ENCODE measurements at regions not wholly inside any gene's neighbourhood (a gene's known extent, or its start where the extent isn't known, plus 50 kb on each side); places are given as distances from the start of the nearest gene placed in this dataset.
"Not testable (repeated sequence)": the region's sequence is repeated elsewhere in the genome, so short reads cannot be mapped to it uniquely, and the experiment has no call there.

DNA sequence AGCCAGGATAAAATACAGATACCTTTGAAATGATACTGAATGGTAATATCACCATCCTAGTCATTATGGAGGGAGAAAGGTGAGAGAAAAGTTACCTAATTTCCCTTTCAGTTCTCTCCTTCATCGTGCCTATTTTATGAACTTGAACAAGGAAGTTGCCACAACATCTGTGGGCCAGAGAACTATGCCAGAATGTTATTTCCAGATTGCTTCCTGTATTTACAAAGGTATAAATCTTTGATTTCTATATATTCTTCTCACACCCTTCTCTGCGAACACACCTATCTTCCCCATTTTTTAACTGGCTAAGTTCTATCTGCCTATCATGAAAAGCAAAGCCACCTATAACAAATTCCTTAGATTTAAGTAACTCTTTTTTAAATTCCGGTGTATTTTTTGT lies 163.6 kb upstream of the GRM7 start:
- H3K4me1 ChIP-seq, result no peaks in the 10 kb centered on the region
- DNase-seq (no peak), ATAC-seq (ENCODE audit: low FRiP score in 2 of 2) (no peak)
- WGBS, 2 donors, result 67 to 68% methylated on average over 3 of the region's 3 CpGs
- H3K36me3 ChIP-seq, result no peaks in the 10 kb centered on the region
- H3K4me3 ChIP-seq, result no peak overlapping the region
- TF ChIP-seq POLR2A (IDR thresholded peaks at IDR 0.05) (no peak), POLR2AphosphoS5 (IDR thresholded peaks at IDR 0.05) (no peak)
- H3K27me3 ChIP-seq, result no peaks in the 10 kb centered on the region
- no peak overlapping the region for H3K27ac ChIP-seq
- no peaks in the 10 kb centered on the region for H3K9me3 ChIP-seq

DNA sequence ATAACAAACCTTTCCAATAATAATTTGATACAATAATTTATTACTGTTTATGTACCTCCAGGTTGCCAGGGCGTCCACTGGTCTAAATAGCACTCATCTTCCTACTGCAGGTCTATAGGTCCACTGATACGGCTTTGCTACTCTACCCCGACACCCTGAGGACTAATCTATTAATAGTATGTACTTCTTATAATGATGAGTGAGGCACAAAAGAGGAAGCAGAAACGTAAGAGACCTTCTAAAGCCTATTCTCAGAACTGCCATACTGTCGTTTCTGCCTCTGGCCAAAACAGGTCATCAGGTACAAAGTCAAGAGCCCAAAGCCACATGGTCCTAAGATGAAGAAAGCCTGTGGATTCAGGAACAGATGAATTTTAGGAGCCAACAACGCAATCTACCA lies 163.2 kb upstream of the GRM7 start:
- 77% methylated on average over 6 of the region's 6 CpGs for WGBS, 2 donors
- Histone ChIP-seq H3K4me1 (no peaks in the 10 kb centered on the region), H3K4me3 (no peak overlapping the region), H3K36me3 (no peaks in the 10 kb centered on the region), H3K9me3 (no peaks in the 10 kb centered on the region), H3K27me3 (no peaks in the 10 kb centered on the region), H3K27ac (no peak overlapping the region)
- DNase-seq, result no peak
- ATAC-seq (ENCODE audit: low FRiP score in 2 of 2), result no peak
- TF ChIP-seq POLR2AphosphoS5 (IDR thresholded peaks at IDR 0.05) (no peak), POLR2A (IDR thresholded peaks at IDR 0.05) (no peak), EP300 (IDR thresholded peaks at IDR 0.05) (no peak)
- TF ChIP-seq, protein P1, sequence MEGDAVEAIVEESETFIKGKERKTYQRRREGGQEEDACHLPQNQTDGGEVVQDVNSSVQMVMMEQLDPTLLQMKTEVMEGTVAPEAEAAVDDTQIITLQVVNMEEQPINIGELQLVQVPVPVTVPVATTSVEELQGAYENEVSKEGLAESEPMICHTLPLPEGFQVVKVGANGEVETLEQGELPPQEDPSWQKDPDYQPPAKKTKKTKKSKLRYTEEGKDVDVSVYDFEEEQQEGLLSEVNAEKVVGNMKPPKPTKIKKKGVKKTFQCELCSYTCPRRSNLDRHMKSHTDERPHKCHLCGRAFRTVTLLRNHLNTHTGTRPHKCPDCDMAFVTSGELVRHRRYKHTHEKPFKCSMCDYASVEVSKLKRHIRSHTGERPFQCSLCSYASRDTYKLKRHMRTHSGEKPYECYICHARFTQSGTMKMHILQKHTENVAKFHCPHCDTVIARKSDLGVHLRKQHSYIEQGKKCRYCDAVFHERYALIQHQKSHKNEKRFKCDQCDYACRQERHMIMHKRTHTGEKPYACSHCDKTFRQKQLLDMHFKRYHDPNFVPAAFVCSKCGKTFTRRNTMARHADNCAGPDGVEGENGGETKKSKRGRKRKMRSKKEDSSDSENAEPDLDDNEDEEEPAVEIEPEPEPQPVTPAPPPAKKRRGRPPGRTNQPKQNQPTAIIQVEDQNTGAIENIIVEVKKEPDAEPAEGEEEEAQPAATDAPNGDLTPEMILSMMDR (IDR thresholded peaks at IDR 0.05), result no peak

DNA sequence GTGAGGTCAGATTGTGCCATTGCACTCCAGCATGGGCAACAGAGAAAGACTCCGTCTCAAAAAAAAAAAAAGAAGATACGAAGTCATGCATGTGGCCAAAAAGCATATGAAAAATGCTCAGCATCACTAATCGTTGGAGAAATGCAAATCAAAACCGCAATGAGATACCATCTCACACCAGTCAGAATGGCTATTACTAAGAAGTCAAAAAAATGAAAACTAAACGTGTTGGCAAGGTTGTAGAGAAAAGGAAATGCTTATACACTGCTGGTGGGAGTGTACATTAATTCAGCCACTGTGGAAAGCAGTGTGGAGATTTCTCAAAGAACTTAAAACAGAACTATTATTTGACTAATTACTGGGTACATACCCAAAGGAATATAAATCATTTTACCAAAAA lies 156.1 kb upstream of the GRM7 start:
- not testable (repeated sequence) for H3K36me3 ChIP-seq; ATAC-seq (ENCODE audit: low FRiP score in 2 of 2); DNase-seq; H3K4me1 ChIP-seq; H3K27ac ChIP-seq; H3K27me3 ChIP-seq; H3K4me3 ChIP-seq; H3K9me3 ChIP-seq
- 66 to 68% methylated on average over 5 of the region's 5 CpGs for WGBS, 2 donors

DNA sequence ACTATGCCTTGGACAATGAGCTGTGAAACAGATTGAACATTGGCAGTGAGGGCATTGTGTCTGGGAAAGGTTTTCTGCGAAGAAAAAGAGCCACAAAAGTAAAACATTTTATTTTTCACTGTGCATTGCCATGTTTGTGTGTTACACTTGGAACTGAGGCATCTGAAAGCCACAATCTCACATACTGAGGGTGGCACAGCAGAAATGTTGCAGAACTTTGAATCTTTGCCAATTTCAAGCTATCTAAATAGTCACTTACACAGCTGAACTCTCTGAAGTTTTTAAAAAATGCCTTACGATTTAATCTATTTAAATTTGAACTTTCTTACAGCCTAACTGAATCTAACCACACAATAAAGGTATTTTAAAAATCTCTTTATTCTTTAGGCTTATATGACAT lies 154.1 kb upstream of the GRM7 start:
- Histone ChIP-seq H3K36me3 (no peaks in the 10 kb centered on the region), H3K27ac (no peak overlapping the region), H3K4me3 (no peak overlapping the region), H3K27me3 (no peaks in the 10 kb centered on the region), H3K9me3 (no peaks in the 10 kb centered on the region), H3K4me1 (no peaks in the 10 kb centered on the region)
- TF ChIP-seq EP300 (IDR thresholded peaks at IDR 0.05) (no peak), POLR2A (IDR thresholded peaks at IDR 0.05) (no peak), POLR2AphosphoS5 (IDR thresholded peaks at IDR 0.05) (no peak)
- TF ChIP-seq, protein P1 (IDR thresholded peaks at IDR 0.05), result no peak
- DNase-seq, result no peak
- no peak for ATAC-seq (ENCODE audit: low FRiP score in 2 of 2)
- 28 to 41% methylated on average over 2 of the region's 2 CpGs for WGBS, 2 donors

DNA sequence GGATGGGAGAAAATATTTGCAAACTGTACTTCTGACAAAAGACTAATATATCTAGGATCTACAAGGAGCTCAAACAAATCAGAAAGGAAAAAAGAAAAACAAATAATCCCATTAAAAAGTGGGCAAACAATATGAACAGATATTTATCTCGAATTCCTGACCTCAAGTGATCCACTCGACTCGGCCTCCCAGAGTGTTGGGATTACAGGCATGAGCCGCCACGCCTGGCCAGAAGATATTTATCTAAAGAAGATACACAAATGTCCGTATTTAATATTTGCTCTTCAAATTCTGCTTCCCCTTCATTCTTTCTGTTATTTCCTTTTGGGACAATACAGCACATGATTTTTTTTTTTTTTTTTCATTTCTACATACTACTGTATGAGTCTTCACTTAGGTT lies 151.7 kb upstream of the GRM7 start:
- no peak for TF ChIP-seq POLR2A (IDR thresholded peaks at IDR 0.05)
- no peak for TF ChIP-seq POLR2AphosphoS5 (IDR thresholded peaks at IDR 0.05)
- TF ChIP-seq, protein P1 (IDR thresholded peaks at IDR 0.05), result no peak
- TF ChIP-seq EP300 (IDR thresholded peaks at IDR 0.05), result no peak
- H3K4me1 ChIP-seq, result no peaks in the 10 kb centered on the region
- no peak for DNase-seq
- no peaks in the 10 kb centered on the region for H3K27me3 ChIP-seq
- H3K4me3 ChIP-seq, result no peak overlapping the region
- no peaks in the 10 kb centered on the region for H3K9me3 ChIP-seq
- no peak for ATAC-seq (ENCODE audit: low FRiP score in 2 of 2)
- no peaks in the 10 kb centered on the region for H3K36me3 ChIP-seq
- WGBS, 2 donors, result 59 to 63% methylated on average over 6 of the region's 6 CpGs
- no peak overlapping the region for H3K27ac ChIP-seq

DNA sequence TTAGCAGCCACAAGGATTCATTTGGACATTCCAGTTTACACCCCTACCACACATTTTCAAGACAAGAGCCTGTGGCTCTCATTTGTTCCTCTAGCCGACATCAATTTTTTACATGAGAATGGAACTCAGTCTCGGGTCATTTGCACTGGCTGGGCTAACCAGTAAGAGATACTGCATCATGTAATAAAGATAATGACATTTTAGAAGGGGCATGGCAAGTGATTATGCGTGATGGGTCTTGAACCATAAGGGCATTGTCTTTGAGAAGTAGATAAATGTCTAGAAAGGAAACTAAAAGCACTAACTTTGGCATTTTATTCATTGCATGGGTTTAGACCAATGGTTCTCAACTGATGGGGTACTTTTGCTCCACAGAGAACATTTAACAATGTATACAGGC lies 146.0 kb upstream of the GRM7 start:
- H3K9me3 ChIP-seq, result no peaks in the 10 kb centered on the region
- 83 to 90% methylated on average over 3 of the region's 3 CpGs for WGBS, 2 donors

More for the DNA sequence above, 146.0 kb upstream of the GRM7 start:
- H3K4me3 ChIP-seq, result no peak overlapping the region
- no peaks in the 10 kb centered on the region for H3K27me3 ChIP-seq
- no peak for ATAC-seq (ENCODE audit: low FRiP score in 2 of 2)
- TF ChIP-seq POLR2A (IDR thresholded peaks at IDR 0.05) (no peak), EP300 (IDR thresholded peaks at IDR 0.05) (no peak), POLR2AphosphoS5 (IDR thresholded peaks at IDR 0.05) (no peak)
- TF ChIP-seq, protein P1 (IDR thresholded peaks at IDR 0.05), result no peak
- no peaks in the 10 kb centered on the region for H3K4me1 ChIP-seq
- H3K36me3 ChIP-seq, result no peaks in the 10 kb centered on the region
- DNase-seq, result no peak
- no peak overlapping the region for H3K27ac ChIP-seq
